Upper lobe of right lung (tissue), 1 donor: ENCODE measurements at regions not wholly inside any gene's neighbourhood (a gene's known extent, or its start where the extent isn't known, plus 50 kb on each side); places are given as distances from the start of the nearest gene placed in this dataset.

Experiments used
- ATAC-seq: fragments of 200-7000 bp; cut with Tn5 transposase; one replicate; pipeline ENCODE4 v1.9.1; 2020; ENCODE audit warnings: mild to moderate bottlenecking, moderate library complexity
- DNase-seq: peaks from one replicate; pipeline ENCODE4 v3.0.0-alpha.2; 2020
- H3K27ac ChIP-seq: fragments of 200-600 bp; one replicate; pipeline ENCODE4 v1.8.0; 2022
- H3K27me3 ChIP-seq: fragments of 200-600 bp; one replicate; pipeline ENCODE4 v1.8.0; 2022; ENCODE audit warnings: mild to moderate bottlenecking
- H3K36me3 ChIP-seq: fragments of 200-600 bp; one replicate; pipeline ENCODE4 v1.8.0; 2022
- H3K4me1 ChIP-seq: fragments of 200-600 bp; one replicate; pipeline ENCODE4 v1.8.0; 2022
- H3K4me3 ChIP-seq: fragments of 200-600 bp; one replicate; pipeline ENCODE4 v1.8.0; 2022; ENCODE audit warnings: mild to moderate bottlenecking
- H3K9me3 ChIP-seq: fragments of 200-600 bp; one replicate; pipeline ENCODE4 v1.8.0; 2022
- CTCF ChIP-seq: fragments of 200-600 bp; IDR thresholded peaks from one replicate; pipeline ENCODE4 v1.8.0; 2022; ENCODE audit warnings: antibody characterized with exemption
- intact Hi-C: fragments of 100-400 bp; cut with DNase I; formaldehyde crosslinking; loops from one replicate; pipeline ENCODE4 v1.11.0; 2022
- donor health status: DM: no; HTN: yes; CAD: no; lungs with severe emphysema.

GRCh38 chr14:88951370-88951769, 126.9 kb downstream of the TTC8 start:
- no peak overlapping the region for H3K27ac ChIP-seq
- H3K4me3 ChIP-seq: no peak overlapping the region
- ATAC-seq: no peak
- H3K4me1 ChIP-seq: no peaks in the 10 kb centered on the region
- no peak for TF ChIP-seq CTCF
- no peaks in the 10 kb centered on the region for H3K36me3 ChIP-seq
- H3K27me3 ChIP-seq: no peaks in the 10 kb centered on the region
- no peak for DNase-seq
- no peaks in the 10 kb centered on the region for H3K9me3 ChIP-seq
- intact Hi-C loops: no loop called here

GRCh38 chr14:88952901-88953300, 128.4 kb downstream of the TTC8 start:
- no peaks in the 10 kb centered on the region for H3K4me1 ChIP-seq
- intact Hi-C loops: no loop called here
- no peak for DNase-seq
- H3K9me3 ChIP-seq: no peaks in the 10 kb centered on the region
- TF ChIP-seq CTCF: no peak
- H3K27me3 ChIP-seq: no peaks in the 10 kb centered on the region
- no peak overlapping the region for H3K27ac ChIP-seq
- no peak for ATAC-seq
- no peak overlapping the region for H3K4me3 ChIP-seq
- H3K36me3 ChIP-seq: no peaks in the 10 kb centered on the region

- intact Hi-C loops: no loop called here
- no peak overlapping the region for H3K4me3 ChIP-seq
- no peak for TF ChIP-seq CTCF
- DNase-seq (no peak), ATAC-seq (no peak)
- no peaks in the 10 kb centered on the region for H3K36me3 ChIP-seq
- no peaks in the 10 kb centered on the region for H3K9me3 ChIP-seq
- H3K4me1 ChIP-seq: no peaks in the 10 kb centered on the region
- no peak overlapping the region for H3K27ac ChIP-seq
- no peaks in the 10 kb centered on the region for H3K27me3 ChIP-seq
These were observed 131.0 kb downstream of the TTC8 start for GRCh38 chr14:88955455-88955854.

GRCh38 chr14:88960496-88960895, 136.0 kb downstream of the TTC8 start:
- Histone ChIP-seq H3K4me3 (no peak overlapping the region), H3K36me3 (no peaks in the 10 kb centered on the region), H3K9me3 (no peaks in the 10 kb centered on the region), H3K27me3 (no peaks in the 10 kb centered on the region), H3K27ac (no peak overlapping the region), H3K4me1 (no peaks in the 10 kb centered on the region)
- DNase-seq (no peak), ATAC-seq (no peak)
- TF ChIP-seq CTCF: no peak
- intact Hi-C loops: no loop called here

- no peak for TF ChIP-seq CTCF
These were observed 136.8 kb downstream of the TTC8 start for GRCh38 chr14:88961214-88961613.

GRCh38 chr14:88962356-88962755, 137.9 kb downstream of the TTC8 start:
- intact Hi-C loops: no loop called here
- no peak for TF ChIP-seq CTCF

More at GRCh38 chr14:88961214-88961613, 136.8 kb downstream of the TTC8 start:
- Histone ChIP-seq H3K4me3 (no peak overlapping the region), H3K27me3 (no peaks in the 10 kb centered on the region), H3K4me1 (no peaks in the 10 kb centered on the region), H3K9me3 (no peaks in the 10 kb centered on the region), H3K27ac (no peak overlapping the region), H3K36me3 (no peaks in the 10 kb centered on the region)
- intact Hi-C loops: no loop called here
- ATAC-seq: no peak
- no peak for DNase-seq

More at GRCh38 chr14:88962356-88962755, 137.9 kb downstream of the TTC8 start:
- DNase-seq (no peak), ATAC-seq (no peak)
- Histone ChIP-seq H3K27ac (no peak overlapping the region), H3K9me3 (no peaks in the 10 kb centered on the region), H3K4me1 (no peaks in the 10 kb centered on the region), H3K36me3 (no peaks in the 10 kb centered on the region), H3K4me3 (no peak overlapping the region), H3K27me3 (no peaks in the 10 kb centered on the region)
